K562 (cell line): ENCODE measurements at regions not wholly inside any gene's neighbourhood (a gene's known extent, or its start where the extent isn't known, plus 50 kb on each side); places are given as distances from the start of the nearest gene placed in this dataset.
"Not testable (repeated sequence)": the region's sequence is repeated elsewhere in the genome, so short reads cannot be mapped to it uniquely, and the experiment has no call there.

Experiments used
- ATAC-seq: fragments of 200-7000 bp; cut with Tn5 transposase; 3 replicates; pipeline ENCODE4 v1.9.1; 2020; ENCODE audit warnings: moderate library complexity
- BruUV-seq: library from RNA; stranded (reverse); fragments of 400-500 nt; replicated peaks from 2 replicates; lab custom pipeline; 2021; lab: Mats Ljungman, UMichigan
- CTCF ChIA-PET: fragments of 300-600 bp; formaldehyde crosslinking; extraction: SDS; loops from one replicate; lab custom pipeline; 2021; ENCODE audit warnings: low intra/inter-chr PET ratio; lab: Yijun Ruan, JAX
- POLR2A ChIA-PET: fragments of 300-600, 350-650 bp; sonication (Branson Sonifier 250); formaldehyde crosslinking; extraction: SDS; loops from one replicate; lab custom pipeline; 2021; ENCODE audit warnings: antibody characterized with exemption, inconsistent platforms; lab: Yijun Ruan, JAX
- DNase-seq, 4 experiments: peaks; one replicate each; pipeline versions ENCODE4 v3.0.0 to v3.0.0-alpha.2; 2011 to 2018; ENCODE audit warnings: low spot score in 3 of 4, mixed read lengths in 3 of 4; ENCODE audit errors: extremely low read depth in 1 of 4
- FAIRE-seq: peaks from 2 replicates; lab custom pipeline; 2011; peaks lifted over from hg19 to GRCh38; lab: Jason Lieb, UNC
- H2AFZ ChIP-seq: 2 replicates; pipeline ENCODE4 v1.6.0; 2011; ENCODE audit warnings: low read depth, low read length, control low read depth, inconsistent platforms
- H3K27ac ChIP-seq: fragments of 200-600 bp; 3 replicates; pipeline ENCODE4 v1.8.0; 2011; ENCODE audit warnings: low read depth, mild to moderate bottlenecking, control low read depth, inconsistent platforms, low read length, moderate library complexity, mixed read lengths; ENCODE audit errors: extremely low read depth
- H3K27me3 ChIP-seq, 2 experiments: fragments of 300-600 bp in 1 of 2; 2 replicates in 1 of 2; 3 replicates in 1 of 2; pipeline versions ENCODE4 v1.6.0 to v1.8.0; 2011; ENCODE audit warnings: inconsistent platforms in 2 of 2, low read length in 2 of 2, mild to moderate bottlenecking in 1 of 2, mixed read lengths in 1 of 2, moderate library complexity in 1 of 2; ENCODE audit not compliant: control insufficient read depth in 2 of 2, insufficient read depth in 2 of 2
- H3K36me3 ChIP-seq: fragments of 300-600 bp; 3 replicates; pipeline ENCODE4 v1.8.0; 2011; ENCODE audit warnings: mild to moderate bottlenecking, low read length, inconsistent platforms; ENCODE audit not compliant: control insufficient read depth, insufficient read depth
- H3K4me1 ChIP-seq, 2 experiments: fragments of 200-600 bp in 1 of 2; replicated peaks in 1 of 2; 2 replicates in 1 of 2; 3 replicates in 1 of 2; pipeline versions ENCODE4 v1.5.1 to v1.8.0; 2011; ENCODE audit warnings: inconsistent platforms in 2 of 2, low read length in 2 of 2, mild to moderate bottlenecking in 1 of 2, mixed read lengths in 1 of 2, moderate library complexity in 1 of 2; ENCODE audit not compliant: control insufficient read depth in 2 of 2, insufficient read depth in 2 of 2
- H3K4me2 ChIP-seq: 2 replicates; pipeline ENCODE4 v1.6.1; 2011; ENCODE audit warnings: low read length, control low read depth, inconsistent platforms, mixed read lengths; ENCODE audit not compliant: insufficient read depth
- H3K4me3 ChIP-seq: fragments of 200-600 bp; sonication (generic), shearing (Covaris generic); 2 replicates; pipeline ENCODE4 v1.5.1; 2016; ENCODE audit warnings: control low read depth, inconsistent platforms
- H3K79me2 ChIP-seq: fragments of 200-600 bp; 3 replicates; pipeline ENCODE4 v1.8.0; 2011; ENCODE audit warnings: low read length, inconsistent platforms; ENCODE audit not compliant: control insufficient read depth, insufficient read depth
- H3K9ac ChIP-seq, 2 experiments: 2 replicates each; pipeline versions ENCODE4 v1.6.0 to v1.6.1; 2011; ENCODE audit warnings: low read depth in 2 of 2, low read length in 2 of 2, control low read depth in 1 of 2, inconsistent platforms in 1 of 2, mild to moderate bottlenecking in 1 of 2, mixed read lengths in 1 of 2; ENCODE audit not compliant: insufficient read depth in 1 of 2
- H3K9me1 ChIP-seq: one replicate; pipeline ENCODE4 v1.6.0; 2011; ENCODE audit warnings: inconsistent platforms, mild to moderate bottlenecking, low read length, moderate library complexity; ENCODE audit not compliant: control insufficient read depth, insufficient read depth
- H3K9me3 ChIP-seq: replicated peaks from 2 replicates; pipeline ENCODE4 v1.5.1; 2011; ENCODE audit warnings: low read depth, low read length, inconsistent platforms; ENCODE audit not compliant: control insufficient read depth, insufficient read depth
- H4K20me1 ChIP-seq: replicated peaks from 2 replicates; pipeline ENCODE4 v1.6.1; 2011; ENCODE audit warnings: low read length, inconsistent platforms, mixed read lengths; ENCODE audit not compliant: control insufficient read depth, insufficient read depth
- ETV6 ChIP-seq, 3 experiments: fragments of 150-350 bp in 1 of 3; sonication (generic) in 1 of 3; formaldehyde crosslinking in 1 of 3; IDR thresholded peaks; 2 replicates each; pipeline versions ENCODE4 v1.6.1 to v1.8.0; 2014 to 2022; ENCODE audit warnings: borderline replicate concordance in 2 of 3, low read depth in 2 of 3, antibody characterized with exemption in 1 of 3, low read length in 1 of 3, mild to moderate bottlenecking in 1 of 3, missing genetic modification reagents in 1 of 3
- ILK ChIP-seq: fragments of 450-650 bp; IDR thresholded peaks from 2 replicates; pipeline ENCODE4 v1.6.1; 2016; ENCODE audit warnings: missing genetic modification characterization, low read depth, mild to moderate bottlenecking, missing compliant biosample characterization, moderate library complexity, borderline replicate concordance
- LEF1 ChIP-seq: fragments of 450-650 bp; IDR thresholded peaks from 2 replicates; pipeline ENCODE4 v1.6.1; 2016; ENCODE audit warnings: mild to moderate bottlenecking
- NFIX ChIP-seq: fragments of 250-450 bp; sonication (Bioruptor Pico); IDR thresholded peaks from 2 replicates; pipeline ENCODE4 v1.4.0; 2020; ENCODE audit warnings: low read depth, mild to moderate bottlenecking, moderate library complexity
- TAF1 ChIP-seq: IDR thresholded peaks from 2 replicates; pipeline ENCODE4 v1.6.1; 2011; ENCODE audit warnings: mild to moderate bottlenecking, low read length, moderate library complexity; ENCODE audit not compliant: insufficient read depth, control insufficient read depth, severe bottlenecking; ENCODE audit errors: extremely low read depth
- ZNF12 ChIP-seq: sonication (generic); formaldehyde crosslinking; IDR thresholded peaks from 2 replicates; pipeline ENCODE4 v1.4.0; 2020; ENCODE audit warnings: mild to moderate bottlenecking, missing genetic modification reagents
- ZNF707 ChIP-seq: fragments of 250-450 bp; sonication (Bioruptor Pico); conservative IDR thresholded peaks from 2 replicates; pipeline ENCODE4 v1.8.0; 2022; ENCODE audit warnings: inconsistent platforms, mild to moderate bottlenecking, moderate library complexity
- WGBS: fragments of 100-300 bp; shearing (Covaris generic); methylation state at CpG from one replicate; pipeline ENCODE4 v1.1.6; 2016; ENCODE audit warnings: low coverage, mixed read lengths; ENCODE audit not compliant: insufficient coverage; ENCODE audit errors: missing lambda C conversion rate; 5-methylcytosine and 5-hydroxymethylcytosine counted together
- in situ Hi-C: fragments of 300-500 bp; cut with MboI; formaldehyde crosslinking; loops from 4 replicates; pipeline ENCODE4 v1.15.0; 2018; ENCODE audit warnings: inconsistent platforms, mixed read lengths
- intact Hi-C: fragments of 100-400 bp; cut with micrococcal nuclease; formaldehyde crosslinking; loops from 2 replicates; pipeline ENCODE4 v1.14.2; 2022
- TF ChIP-seq, protein P1 (sequence below): fragments of 250-450 bp; sonication (Bioruptor Pico); IDR thresholded peaks from 2 replicates; pipeline ENCODE4 v1.5.0; 2021; ENCODE audit warnings: mild to moderate bottlenecking, borderline replicate concordance
- TF ChIP-seq, protein P2 (sequence below): sonication (generic); IDR thresholded peaks from 2 replicates; pipeline ENCODE4 v1.6.1; 2016

DNA sequence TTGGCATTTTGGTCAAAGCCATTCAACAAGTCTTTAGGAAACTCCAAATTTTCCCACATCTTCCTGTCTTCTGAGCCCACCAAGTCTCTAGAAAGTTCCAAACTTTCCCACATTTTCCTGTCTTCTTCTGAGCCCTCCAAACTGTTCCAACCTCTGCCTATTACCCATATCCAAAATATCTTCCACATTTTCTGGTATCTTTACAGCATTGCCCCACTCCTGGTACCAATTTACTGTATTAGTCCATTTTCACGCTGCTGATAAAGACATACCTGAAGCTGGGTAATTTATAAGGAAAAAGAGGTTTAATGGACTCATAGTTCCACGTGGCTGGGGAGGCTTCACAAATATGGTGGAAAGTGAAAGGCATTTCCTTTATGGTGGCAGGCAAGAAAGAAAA is 56.1 kb upstream of the GABRA3 start:
- H2AFZ ChIP-seq, ATAC-seq, H3K4me3 ChIP-seq, H3K36me3 ChIP-seq, CTCF ChIA-PET, H3K27ac ChIP-seq, H3K27me3 ChIP-seq, intact Hi-C loops, BruUV-seq, FAIRE-seq, POLR2A ChIA-PET, H3K4me1 ChIP-seq, in situ Hi-C loops, DNase-seq, H3K79me2 ChIP-seq, H3K9ac ChIP-seq, H4K20me1 ChIP-seq, H3K4me2 ChIP-seq, H3K9me1 ChIP-seq, H3K9me3 ChIP-seq: not testable (repeated sequence)
- peak; percentile 82 for TF ChIP-seq ZNF707 (CRISPR knock-in tag)
- WGBS, result 10% methylated on average over 2 of the region's 2 CpGs

DNA sequence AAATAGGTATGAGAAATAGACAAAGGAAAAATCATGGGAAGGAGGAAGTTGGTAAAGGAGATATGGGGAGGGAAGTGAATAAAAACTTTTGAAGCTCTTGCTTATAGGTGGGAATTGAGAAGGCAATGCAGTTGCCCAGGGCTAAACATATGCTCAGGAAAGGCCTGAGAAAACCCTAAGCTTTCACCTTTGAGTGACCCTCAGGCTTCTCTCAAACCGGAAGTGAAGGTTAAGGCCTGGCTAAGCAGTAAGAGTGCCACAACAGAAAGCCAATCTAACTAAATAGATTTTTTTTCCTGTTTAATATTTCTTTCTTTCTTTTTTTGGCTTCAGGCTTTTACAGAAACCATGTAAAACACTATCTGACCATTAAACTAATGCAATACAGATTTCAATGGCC is 69.5 kb upstream of the GABRA3 start:
- Histone ChIP-seq H3K27me3 (no peaks in the 10 kb centered on the region), H2AFZ (no peak overlapping the region; the same call in 1 of the 2 replicates), H3K9ac (no peak overlapping the region), H3K9me3 (no peaks in the 10 kb centered on the region), H3K4me2 (no peak overlapping the region), H3K4me3 (no peak overlapping the region), H3K4me1 (no peaks in the 10 kb centered on the region), H3K9me1 (no peaks in the 10 kb centered on the region), H3K27ac (no peak overlapping the region; the same call in 2 of the 3 replicates), H3K36me3 (no peaks in the 10 kb centered on the region), H4K20me1 (no peaks in the 10 kb centered on the region), H3K79me2 (no peaks in the 10 kb centered on the region)
- no TSS peak for BruUV-seq
- ChIA-PET POLR2A (no interaction called here), CTCF (no interaction called here)
- TF ChIP-seq LEF1, result no peak
- no peak for TF ChIP-seq TAF1
- TF ChIP-seq, protein P1, sequence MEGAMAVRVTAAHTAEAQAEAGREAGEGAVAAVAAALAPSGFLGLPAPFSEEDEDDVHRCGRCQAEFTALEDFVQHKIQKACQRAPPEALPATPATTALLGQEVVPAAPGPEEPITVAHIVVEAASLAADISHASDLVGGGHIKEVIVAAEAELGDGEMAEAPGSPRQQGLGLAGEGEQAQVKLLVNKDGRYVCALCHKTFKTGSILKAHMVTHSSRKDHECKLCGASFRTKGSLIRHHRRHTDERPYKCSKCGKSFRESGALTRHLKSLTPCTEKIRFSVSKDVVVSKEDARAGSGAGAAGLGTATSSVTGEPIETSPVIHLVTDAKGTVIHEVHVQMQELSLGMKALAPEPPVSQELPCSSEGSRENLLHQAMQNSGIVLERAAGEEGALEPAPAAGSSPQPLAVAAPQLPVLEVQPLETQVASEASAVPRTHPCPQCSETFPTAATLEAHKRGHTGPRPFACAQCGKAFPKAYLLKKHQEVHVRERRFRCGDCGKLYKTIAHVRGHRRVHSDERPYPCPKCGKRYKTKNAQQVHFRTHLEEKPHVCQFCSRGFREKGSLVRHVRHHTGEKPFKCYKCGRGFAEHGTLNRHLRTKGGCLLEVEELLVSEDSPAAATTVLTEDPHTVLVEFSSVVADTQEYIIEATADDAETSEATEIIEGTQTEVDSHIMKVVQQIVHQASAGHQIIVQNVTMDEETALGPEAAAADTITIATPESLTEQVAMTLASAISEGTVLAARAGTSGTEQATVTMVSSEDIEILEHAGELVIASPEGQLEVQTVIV (CRISPR knock-in tag), result no peak
- no peak for TF ChIP-seq ETV6 (IDR thresholded peaks at IDR 0.05; ENCODE audit: borderline replicate concordance in 1 of 2, low read depth in 2 of 2, low read length in 1 of 2)
- TF ChIP-seq ETV6 (CRISPR knock-in tag; IDR thresholded peaks at IDR 0.05; ENCODE audit: borderline replicate concordance), result no peak
- TF ChIP-seq ILK (tag), result no peak
- no peak for TF ChIP-seq ZNF12 (CRISPR knock-in tag)
- TF ChIP-seq, protein P2, sequence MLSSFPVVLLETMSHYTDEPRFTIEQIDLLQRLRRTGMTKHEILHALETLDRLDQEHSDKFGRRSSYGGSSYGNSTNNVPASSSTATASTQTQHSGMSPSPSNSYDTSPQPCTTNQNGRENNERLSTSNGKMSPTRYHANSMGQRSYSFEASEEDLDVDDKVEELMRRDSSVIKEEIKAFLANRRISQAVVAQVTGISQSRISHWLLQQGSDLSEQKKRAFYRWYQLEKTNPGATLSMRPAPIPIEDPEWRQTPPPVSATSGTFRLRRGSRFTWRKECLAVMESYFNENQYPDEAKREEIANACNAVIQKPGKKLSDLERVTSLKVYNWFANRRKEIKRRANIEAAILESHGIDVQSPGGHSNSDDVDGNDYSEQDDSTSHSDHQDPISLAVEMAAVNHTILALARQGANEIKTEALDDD, result no peak
- no peak for TF ChIP-seq NFIX (CRISPR knock-in tag)
- in situ Hi-C loops, result no loop called here
- no CpG with 5 or more reads among the region's 1 CpG for WGBS
- ATAC-seq, result no peak
- intact Hi-C loops, result no loop called here
- no peak for FAIRE-seq
- DNase-seq, result peak in 1 of 4 experiments; percentile 2
